Germinal center (tissue), 1 donor: ENCODE measurements at regions not wholly inside any gene's neighbourhood (a gene's known extent, or its start where the extent isn't known, plus 50 kb on each side); places are given as distances from the start of the nearest gene placed in this dataset.

Source experiments
- DNase-seq: peaks from one replicate; pipeline ENCODE4 v3.0.0; 2012; ENCODE audit warnings: mixed read lengths, low spot score

GRCh38 chr2:164439885-164440284 lies 181.4 kb downstream of the GRB14 start:
- DNase-seq, result no peak

- DNase-seq, result no peak
Observed at GRCh38 chr2:164439235-164439634, 182.0 kb downstream of the GRB14 start.

- DNase-seq, result no peak
Observed at GRCh38 chr2:164438490-164439205, 182.6 kb downstream of the GRB14 start.

GRCh38 chr2:164436131-164436530 lies 185.2 kb downstream of the GRB14 start:
- no peak for DNase-seq

- no peak for DNase-seq
Observed at GRCh38 chr2:164430166-164430783, 191.0 kb downstream of the GRB14 start.

- DNase-seq, result no peak
Observed at GRCh38 chr2:164429354-164429753, 191.9 kb downstream of the GRB14 start.

- DNase-seq, result no peak
Observed at GRCh38 chr2:164427111-164427510, 194.2 kb downstream of the GRB14 start.

GRCh38 chr2:164420787-164421186 lies 200.5 kb downstream of the GRB14 start:
- DNase-seq, result no peak

GRCh38 chr2:164412831-164413230 lies 208.5 kb downstream of the GRB14 start:
- DNase-seq, result no peak

GRCh38 chr2:164389411-164389810 lies 231.9 kb downstream of the GRB14 start:
- no peak for DNase-seq

- no peak for DNase-seq
Observed at GRCh38 chr2:164388511-164388910, 232.8 kb downstream of the GRB14 start.

- DNase-seq, result no peak
Observed at GRCh38 chr2:164386231-164386630, 235.1 kb downstream of the GRB14 start.

- no peak for DNase-seq
Observed at GRCh38 chr2:164384434-164384833, 236.8 kb downstream of the GRB14 start.

- no peak for DNase-seq
Observed at GRCh38 chr2:164371916-164372315, 249.4 kb downstream of the GRB14 start.

GRCh38 chr2:164369366-164369765 lies 251.9 kb downstream of the GRB14 start:
- no peak for DNase-seq

GRCh38 chr2:164368896-164369295 lies 252.4 kb downstream of the GRB14 start:
- no peak for DNase-seq

GRCh38 chr2:164363646-164364045 lies 257.6 kb downstream of the GRB14 start:
- no peak for DNase-seq

GRCh38 chr2:164351536-164351935 lies 269.7 kb downstream of the GRB14 start:
- DNase-seq, result no peak

GRCh38 chr2:164335947-164336346 lies 285.3 kb downstream of the GRB14 start:
- no peak for DNase-seq

- DNase-seq, result no peak
Observed at GRCh38 chr2:164335128-164335527, 286.2 kb downstream of the GRB14 start.

GRCh38 chr2:164328310-164328709 lies 293.0 kb downstream of the GRB14 start:
- DNase-seq, result no peak

GRCh38 chr2:164323978-164324377 lies 297.3 kb downstream of the GRB14 start:
- no peak for DNase-seq

GRCh38 chr2:164314148-164314547 lies 307.1 kb downstream of the GRB14 start:
- DNase-seq, result no peak

- no peak for DNase-seq
Observed at GRCh38 chr2:164306872-164307271, 314.4 kb downstream of the GRB14 start.
